ENCODE measurements at regions not wholly inside any gene's neighbourhood (a gene's known extent, or its start where the extent isn't known, plus 50 kb on each side); places are given as distances from the start of the nearest gene placed in this dataset.
"Not testable (repeated sequence)": the region's sequence is repeated elsewhere in the genome, so short reads cannot be mapped to it uniquely, and the experiment has no call there.

- TF ChIP-seq CTCF (IDR thresholded peaks at IDR 0.05; ENCODE audit: low read depth, low read length, missing control alignments) = no peak
- no peak for DNase-seq (ENCODE audit: low read depth)
- no peak overlapping the region for H3K4me3 ChIP-seq (ENCODE audit: low read depth, low read length)
Observed at GRCh38 chr1:232316864-232317263, 313.1 kb downstream of the SIPA1L2 start.

- DNase-seq (ENCODE audit: low read depth); H3K4me3 ChIP-seq (ENCODE audit: low read depth, low read length): not testable (repeated sequence)
Observed at GRCh38 chr1:232313876-232314275, 316.1 kb downstream of the SIPA1L2 start.

GRCh38 chr1:232310541-232310940 is 319.4 kb downstream of the SIPA1L2 start:
- no peak for DNase-seq (ENCODE audit: low read depth)
- no peak overlapping the region for H3K4me3 ChIP-seq (ENCODE audit: low read depth, low read length)
- TF ChIP-seq CTCF (IDR thresholded peaks at IDR 0.05; ENCODE audit: low read depth, low read length, missing control alignments) = no peak

- no peak for DNase-seq (ENCODE audit: low read depth)
- H3K4me3 ChIP-seq (ENCODE audit: low read depth, low read length) = no peak overlapping the region
- TF ChIP-seq CTCF (IDR thresholded peaks at IDR 0.05; ENCODE audit: low read depth, low read length, missing control alignments) = no peak
Observed at GRCh38 chr1:232308616-232309015, 321.3 kb downstream of the SIPA1L2 start.

- TF ChIP-seq CTCF (IDR thresholded peaks at IDR 0.05; ENCODE audit: low read depth, low read length, missing control alignments) = no peak
- H3K4me3 ChIP-seq (ENCODE audit: low read depth, low read length) = no peak overlapping the region
Observed at GRCh38 chr1:232307296-232308017, 322.5 kb downstream of the SIPA1L2 start.

GRCh38 chr1:232306269-232306961 is 323.5 kb downstream of the SIPA1L2 start:
- no peak for TF ChIP-seq CTCF (IDR thresholded peaks at IDR 0.05; ENCODE audit: low read depth, low read length, missing control alignments)
- no peak for DNase-seq (ENCODE audit: low read depth)

More at GRCh38 chr1:232307296-232308017, 322.5 kb downstream of the SIPA1L2 start:
- DNase-seq (ENCODE audit: low read depth) = no peak

GRCh38 chr1:232305050-232305449 is 324.9 kb downstream of the SIPA1L2 start:
- no peak for TF ChIP-seq CTCF (IDR thresholded peaks at IDR 0.05; ENCODE audit: low read depth, low read length, missing control alignments)
- no peak for DNase-seq (ENCODE audit: low read depth)
- no peak overlapping the region for H3K4me3 ChIP-seq (ENCODE audit: low read depth, low read length)

More at GRCh38 chr1:232306269-232306961, 323.5 kb downstream of the SIPA1L2 start:
- H3K4me3 ChIP-seq (ENCODE audit: low read depth, low read length) = no peak overlapping the region
